ENCODE measurements at regions not wholly inside any gene's neighbourhood (a gene's known extent, or its start where the extent isn't known, plus 50 kb on each side); places are given as distances from the start of the nearest gene placed in this dataset.

DNA sequence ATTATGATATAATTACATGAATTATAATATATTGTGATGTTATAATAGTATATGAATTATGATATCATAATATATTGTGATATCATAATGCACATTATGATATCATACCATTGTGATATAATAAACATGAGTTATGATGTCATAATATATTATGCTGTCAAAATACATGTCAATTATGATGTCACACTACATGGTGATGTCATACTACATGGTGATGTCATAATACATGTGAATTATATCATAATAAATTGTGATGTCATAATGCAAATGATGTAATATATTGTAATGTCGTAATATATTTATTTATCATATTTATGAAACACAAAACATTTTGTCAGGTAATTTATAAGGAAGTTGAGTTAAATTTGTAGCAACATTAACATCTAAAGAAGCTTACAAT, 1950.1 kb downstream of the TP53TG3F start:
- Mint-ChIP-seq H3K27me3 (no peaks in the 10 kb centered on the region), H3K27ac (no peak overlapping the region), H3K4me3 (ENCODE audit: low read depth) (no peak overlapping the region), H3K9me3 (ENCODE audit: low read depth) (peaks cover 53% of the 10 kb centered on the region), H3K4me1 (ENCODE audit: low read depth) (no peaks in the 10 kb centered on the region), H3K36me3 (ENCODE audit: insufficient read depth) (no peaks in the 10 kb centered on the region)
- TF ChIP-seq CTCF (IDR thresholded peaks at IDR 0.05; ENCODE audit: unreplicated experiment): no peak
- no peak for DNase-seq (ENCODE audit: low spot score, unreplicated experiment)

DNA sequence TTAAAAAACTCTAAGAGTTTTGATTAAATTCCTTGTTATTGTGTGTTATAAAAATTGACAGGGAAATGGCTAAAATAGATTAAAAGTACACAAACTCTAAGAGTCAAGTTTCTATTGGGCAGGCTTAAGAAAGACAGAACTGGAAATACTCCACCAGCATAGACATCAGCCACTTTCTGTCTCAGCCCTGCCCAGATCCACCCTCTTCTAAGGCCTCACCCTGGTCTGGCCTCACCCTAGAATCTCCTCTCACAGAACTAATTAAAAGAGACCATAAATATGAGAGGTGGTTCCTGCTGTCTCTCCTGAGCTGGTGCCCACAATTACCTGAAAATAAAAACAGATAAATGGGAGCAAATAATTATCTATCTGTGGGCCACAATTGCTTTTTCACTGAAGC, 1951.0 kb downstream of the TP53TG3F start:
- H3K27me3 Mint-ChIP-seq: no peaks in the 10 kb centered on the region
- TF ChIP-seq CTCF (IDR thresholded peaks at IDR 0.05; ENCODE audit: unreplicated experiment): no peak
- no peak for DNase-seq (ENCODE audit: low spot score, unreplicated experiment)
- peaks cover 57% of the 10 kb centered on the region for H3K9me3 Mint-ChIP-seq (ENCODE audit: low read depth)
- H3K27ac Mint-ChIP-seq: no peak overlapping the region
- H3K4me3 Mint-ChIP-seq (ENCODE audit: low read depth): no peak overlapping the region
- no peaks in the 10 kb centered on the region for H3K4me1 Mint-ChIP-seq (ENCODE audit: low read depth)
- H3K36me3 Mint-ChIP-seq (ENCODE audit: insufficient read depth): no peaks in the 10 kb centered on the region

- DNase-seq (ENCODE audit: low spot score, unreplicated experiment): no peak
- no peak overlapping the region for H3K4me3 Mint-ChIP-seq (ENCODE audit: low read depth)
- H3K4me1 Mint-ChIP-seq (ENCODE audit: low read depth): no peaks in the 10 kb centered on the region
- no peak for TF ChIP-seq CTCF (IDR thresholded peaks at IDR 0.05; ENCODE audit: unreplicated experiment)
- peaks cover 55% of the 10 kb centered on the region for H3K9me3 Mint-ChIP-seq (ENCODE audit: low read depth)
- H3K27ac Mint-ChIP-seq: no peak overlapping the region
- no peaks in the 10 kb centered on the region for H3K27me3 Mint-ChIP-seq
- peaks cover under 1% of the 10 kb centered on the region for H3K36me3 Mint-ChIP-seq (ENCODE audit: insufficient read depth)
Observed at GRCh38 chr16:35411156-35411555, 1951.7 kb downstream of the TP53TG3F start.

GRCh38 chr16:35414139-35414538, 1954.7 kb downstream of the TP53TG3F start:
- H3K27me3 Mint-ChIP-seq: no peaks in the 10 kb centered on the region
- no peak overlapping the region for H3K27ac Mint-ChIP-seq
- peaks cover 56% of the 10 kb centered on the region for H3K9me3 Mint-ChIP-seq (ENCODE audit: low read depth)
- no peak for TF ChIP-seq CTCF (IDR thresholded peaks at IDR 0.05; ENCODE audit: unreplicated experiment)
- peaks cover 3% of the 10 kb centered on the region for H3K36me3 Mint-ChIP-seq (ENCODE audit: insufficient read depth)
- no peaks in the 10 kb centered on the region for H3K4me1 Mint-ChIP-seq (ENCODE audit: low read depth)
- DNase-seq (ENCODE audit: low spot score, unreplicated experiment): no peak
- H3K4me3 Mint-ChIP-seq (ENCODE audit: low read depth): no peak overlapping the region

- Mint-ChIP-seq H3K27ac (no peak overlapping the region), H3K9me3 (ENCODE audit: low read depth) (peaks cover 59% of the 10 kb centered on the region), H3K4me3 (ENCODE audit: low read depth) (no peak overlapping the region), H3K4me1 (ENCODE audit: low read depth) (no peaks in the 10 kb centered on the region), H3K36me3 (ENCODE audit: insufficient read depth) (peaks cover 3% of the 10 kb centered on the region), H3K27me3 (no peaks in the 10 kb centered on the region)
- TF ChIP-seq CTCF (IDR thresholded peaks at IDR 0.05; ENCODE audit: unreplicated experiment): no peak
- DNase-seq (ENCODE audit: low spot score, unreplicated experiment): no peak
Observed at GRCh38 chr16:35414563-35414962, 1955.2 kb downstream of the TP53TG3F start.

Data from progenitor cell of endocrine pancreas (in vitro differentiated cells).